Loucy (cell line): ENCODE measurements at regions not wholly inside any gene's neighbourhood (a gene's known extent, or its start where the extent isn't known, plus 50 kb on each side); places are given as distances from the start of the nearest gene placed in this dataset.

ENCODE experiments used
- CTCF ChIP-seq: fragments of 200-600 bp; sonication (generic); conservative IDR thresholded peaks from 2 replicates; pipeline ENCODE4 v1.5.1; 2014; ENCODE audit warnings: mild to moderate bottlenecking, antibody characterized with exemption, low read length
- EZH2phosphoT487 ChIP-seq: fragments of 200-600 bp; IDR thresholded peaks from 2 replicates; pipeline ENCODE4 v1.6.1; 2018; ENCODE audit warnings: antibody characterized with exemption, mild to moderate bottlenecking, moderate library complexity, borderline replicate concordance

- no peak for TF ChIP-seq CTCF
- TF ChIP-seq EZH2phosphoT487: no peak
Measured at GRCh38 chr1:14110040-14110439, 410.1 kb downstream of the PRDM2 start.
